ENCODE measurements at regions not wholly inside any gene's neighbourhood (a gene's known extent, or its start where the extent isn't known, plus 50 kb on each side); places are given as distances from the start of the nearest gene placed in this dataset.

DNA sequence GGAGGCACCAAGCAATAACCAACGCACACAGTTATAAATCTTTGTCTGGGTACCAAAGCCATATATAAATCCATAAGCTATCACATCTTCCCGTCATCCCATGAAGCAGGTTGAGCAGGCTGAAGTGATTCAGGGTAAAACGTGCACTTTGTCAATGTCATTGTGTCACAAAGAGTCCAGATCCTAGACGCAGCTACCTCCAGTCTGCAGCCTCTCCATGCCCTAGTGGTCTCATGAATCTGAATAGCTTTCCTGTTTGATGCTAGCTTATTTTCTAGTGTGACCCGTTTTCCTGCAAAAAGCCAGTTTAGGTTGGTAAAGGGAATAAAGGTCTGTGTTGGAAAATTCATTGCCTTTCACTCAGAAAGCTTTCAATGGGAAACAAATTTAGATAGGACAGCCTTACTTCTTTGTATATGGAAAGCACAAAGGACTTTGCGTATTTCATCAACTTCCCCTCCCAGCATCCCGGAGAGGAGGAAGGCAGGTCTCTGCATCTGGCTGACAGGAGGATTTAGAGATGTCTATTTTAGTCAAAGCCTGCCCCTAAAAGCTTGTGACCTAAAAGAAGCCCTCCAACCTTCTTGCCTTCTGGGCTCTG is 222.3 kb upstream of the ARL4C start:
- Histone ChIP-seq H3K9me3 (ENCODE audit: control insufficient read depth, insufficient read depth, low read depth, low read length) (no peaks in the 10 kb centered on the region), H3K27ac (ENCODE audit: insufficient read depth, low read length) (no peak overlapping the region), H3K79me2 (ENCODE audit: control insufficient read depth, insufficient read depth, low read length) (no peaks in the 10 kb centered on the region), H4K20me1 (ENCODE audit: control insufficient read depth, extremely low read depth, insufficient read depth, low read length) (no peaks in the 10 kb centered on the region), H2AFZ (ENCODE audit: low read length) (no peak overlapping the region), H3K27me3 (ENCODE audit: control insufficient read depth, insufficient read depth, low read length) (no peaks in the 10 kb centered on the region), H3K4me1 (ENCODE audit: control insufficient read depth, extremely low read depth, insufficient read depth, low read length) (no peaks in the 10 kb centered on the region), H3K9ac (ENCODE audit: insufficient read depth, low read length) (no peak overlapping the region), H3K4me3 (replicated peaks in 1 of 4; ENCODE audit: control extremely low read depth in 1 of 4, insufficient read depth in 1 of 4, low read depth in 3 of 4, low read length in 4 of 4) (no peak overlapping the region), H3K4me2 (ENCODE audit: extremely low read depth, insufficient read depth, low read length) (no peak overlapping the region), H3K36me3 (ENCODE audit: control insufficient read depth, insufficient read depth, low read length) (no peaks in the 10 kb centered on the region)
- TF ChIP-seq EZH2 (IDR thresholded peaks at IDR 0.05; ENCODE audit: low read length, missing control alignments): no peak
- no peak for TF ChIP-seq CTCF (conservative IDR thresholded peaks at IDR 0.05 in 1 of 2, IDR thresholded peaks at IDR 0.05 in 1 of 2; ENCODE audit: low read depth in 1 of 2, low read length in 2 of 2)
- no peak for DNase-seq (ENCODE audit: low read depth in 2 of 2)

DNA sequence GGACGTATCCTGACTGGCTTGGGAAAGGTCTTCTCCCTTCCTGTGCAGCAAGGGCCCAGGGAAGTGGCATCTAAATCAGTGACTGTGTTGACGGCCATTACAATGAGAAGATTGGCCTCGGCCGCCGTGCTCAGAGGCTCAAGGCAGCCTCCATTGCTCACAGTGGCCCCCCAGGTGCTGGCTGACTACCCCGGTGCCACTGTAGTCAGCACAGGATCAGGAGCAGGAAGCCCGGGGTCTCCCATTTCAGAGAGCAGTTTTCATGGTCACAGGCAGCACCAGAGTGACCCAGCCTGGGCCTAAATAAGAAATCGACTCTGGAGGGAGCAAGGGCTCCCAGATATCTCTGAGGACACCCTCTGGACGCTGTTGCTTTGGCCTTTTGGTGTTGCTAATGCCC is 219.4 kb upstream of the ARL4C start:
- H3K9me3 ChIP-seq (ENCODE audit: control insufficient read depth, insufficient read depth, low read depth, low read length): no peaks in the 10 kb centered on the region
- H3K4me2 ChIP-seq (ENCODE audit: extremely low read depth, insufficient read depth, low read length): no peak overlapping the region
- no peaks in the 10 kb centered on the region for H3K27me3 ChIP-seq (ENCODE audit: control insufficient read depth, insufficient read depth, low read length)
- H2AFZ ChIP-seq (ENCODE audit: low read length): no peak overlapping the region
- no peak overlapping the region for H3K9ac ChIP-seq (ENCODE audit: insufficient read depth, low read length)
- no peak overlapping the region for H3K4me3 ChIP-seq (replicated peaks in 1 of 4; ENCODE audit: control extremely low read depth in 1 of 4, insufficient read depth in 1 of 4, low read depth in 3 of 4, low read length in 4 of 4)
- no peaks in the 10 kb centered on the region for H3K4me1 ChIP-seq (ENCODE audit: control insufficient read depth, extremely low read depth, insufficient read depth, low read length)
- H4K20me1 ChIP-seq (ENCODE audit: control insufficient read depth, extremely low read depth, insufficient read depth, low read length): no peaks in the 10 kb centered on the region
- no peak overlapping the region for H3K27ac ChIP-seq (ENCODE audit: insufficient read depth, low read length)
- TF ChIP-seq CTCF (conservative IDR thresholded peaks at IDR 0.05 in 1 of 2, IDR thresholded peaks at IDR 0.05 in 1 of 2; ENCODE audit: low read depth in 1 of 2, low read length in 2 of 2) (no peak), EZH2 (IDR thresholded peaks at IDR 0.05; ENCODE audit: low read length, missing control alignments) (no peak)
- H3K36me3 ChIP-seq (ENCODE audit: control insufficient read depth, insufficient read depth, low read length): no peaks in the 10 kb centered on the region
- DNase-seq (ENCODE audit: low read depth in 2 of 2): no peak
- no peaks in the 10 kb centered on the region for H3K79me2 ChIP-seq (ENCODE audit: control insufficient read depth, insufficient read depth, low read length)

DNA sequence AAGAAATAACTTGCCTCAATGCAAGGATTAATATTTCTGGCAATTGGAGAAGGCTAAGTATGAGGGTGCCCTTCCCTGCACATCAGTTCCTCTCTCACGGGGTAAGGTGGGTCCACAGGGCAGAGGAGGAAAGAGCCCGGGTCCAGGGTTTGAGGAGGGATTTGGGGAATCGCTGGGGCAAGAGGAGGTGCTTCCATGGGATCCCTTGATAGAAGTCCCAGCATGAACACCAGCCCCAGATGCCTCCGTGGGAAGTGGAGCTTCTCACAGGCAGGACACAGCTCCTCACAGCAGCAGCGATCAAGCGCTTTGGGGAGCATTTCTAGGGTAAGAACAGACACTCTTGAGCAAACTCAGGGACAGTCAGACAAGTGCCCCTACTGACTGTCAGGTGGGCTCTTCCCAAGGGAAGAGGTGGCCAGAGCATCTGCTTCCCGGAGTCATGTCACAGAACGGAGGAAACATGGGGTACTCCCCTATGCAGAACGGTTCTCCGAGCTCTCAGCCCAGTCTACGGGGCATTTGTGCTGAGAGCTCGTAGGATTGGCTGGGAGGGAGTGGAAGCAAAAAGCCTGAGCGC is 218.9 kb upstream of the ARL4C start:
- Histone ChIP-seq H3K79me2 (ENCODE audit: control insufficient read depth, insufficient read depth, low read length) (no peaks in the 10 kb centered on the region), H2AFZ (ENCODE audit: low read length) (no peak overlapping the region), H3K27me3 (ENCODE audit: control insufficient read depth, insufficient read depth, low read length) (no peaks in the 10 kb centered on the region), H3K9me3 (ENCODE audit: control insufficient read depth, insufficient read depth, low read depth, low read length) (no peaks in the 10 kb centered on the region), H3K4me3 (replicated peaks in 1 of 4; ENCODE audit: control extremely low read depth in 1 of 4, insufficient read depth in 1 of 4, low read depth in 3 of 4, low read length in 4 of 4) (no peak overlapping the region), H3K27ac (ENCODE audit: insufficient read depth, low read length) (no peak overlapping the region), H3K9ac (ENCODE audit: insufficient read depth, low read length) (no peak overlapping the region), H3K36me3 (ENCODE audit: control insufficient read depth, insufficient read depth, low read length) (no peaks in the 10 kb centered on the region), H4K20me1 (ENCODE audit: control insufficient read depth, extremely low read depth, insufficient read depth, low read length) (no peaks in the 10 kb centered on the region), H3K4me2 (ENCODE audit: extremely low read depth, insufficient read depth, low read length) (no peak overlapping the region), H3K4me1 (ENCODE audit: control insufficient read depth, extremely low read depth, insufficient read depth, low read length) (no peaks in the 10 kb centered on the region)
- DNase-seq (ENCODE audit: low read depth in 2 of 2): no peak
- TF ChIP-seq CTCF (conservative IDR thresholded peaks at IDR 0.05 in 1 of 2, IDR thresholded peaks at IDR 0.05 in 1 of 2; ENCODE audit: low read depth in 1 of 2, low read length in 2 of 2) (no peak), EZH2 (IDR thresholded peaks at IDR 0.05; ENCODE audit: low read length, missing control alignments) (no peak)
